Activated B cell treated with CpG ODN at 0.5 μM for 24 hours (primary cell): ENCODE measurements at regions not wholly inside any gene's neighbourhood (a gene's known extent, or its start where the extent isn't known, plus 50 kb on each side); places are given as distances from the start of the nearest gene placed in this dataset.

ENCODE experiments used
- ATAC-seq: fragments of 200-7000 bp; cut with Tn5 transposase; one replicate; pipeline ENCODE4 v1.10.0; 2021; ENCODE audit warnings: low read depth, mild to moderate bottlenecking, moderate library complexity
- CTCF ChIA-PET: fragments of 350-600 bp; sonication (Branson Sonifier 250); formaldehyde crosslinking; loops from one replicate; lab custom pipeline; 2021; ENCODE audit warnings: antibody characterized with exemption; lab: Charles Lee
- POLR2A ChIA-PET: fragments of 350-600 bp; sonication (Branson Sonifier 250); formaldehyde crosslinking; loops from one replicate; lab custom pipeline; 2021; ENCODE audit warnings: antibody characterized with exemption; lab: Charles Lee
- DNase-seq: peaks from one replicate; pipeline ENCODE4 v3.0.0; 2022
- H3K27ac Mint-ChIP-seq: one replicate; pipeline ENCODE4 v1.8.0; 2020; ENCODE audit warnings: mixed read lengths
- H3K27me3 Mint-ChIP-seq: one replicate; pipeline ENCODE4 v1.8.0; 2021; ENCODE audit warnings: mixed read lengths
- H3K36me3 Mint-ChIP-seq: one replicate; pipeline ENCODE4 v1.8.0; 2021; ENCODE audit warnings: low read depth, mixed read lengths
- H3K4me1 Mint-ChIP-seq: one replicate; pipeline ENCODE4 v1.8.0; 2021; ENCODE audit warnings: mixed read lengths
- H3K4me3 Mint-ChIP-seq: one replicate; pipeline ENCODE4 v1.8.0; 2020; ENCODE audit warnings: mild to moderate bottlenecking, mixed read lengths
- H3K9me3 Mint-ChIP-seq: one replicate; pipeline ENCODE4 v1.8.0; 2020; ENCODE audit warnings: mixed read lengths
- intact Hi-C: fragments of 100-400 bp; cut with micrococcal nuclease; formaldehyde crosslinking; loops from one replicate; pipeline ENCODE4 v1.15.1; 2024
- TF ChIP-seq, protein P1 (sequence below): fragments of 200-600 bp; IDR thresholded peaks from one replicate; pipeline ENCODE4 v1.8.0; 2022; ENCODE audit warnings: antibody characterized with exemption, mild to moderate bottlenecking

DNA sequence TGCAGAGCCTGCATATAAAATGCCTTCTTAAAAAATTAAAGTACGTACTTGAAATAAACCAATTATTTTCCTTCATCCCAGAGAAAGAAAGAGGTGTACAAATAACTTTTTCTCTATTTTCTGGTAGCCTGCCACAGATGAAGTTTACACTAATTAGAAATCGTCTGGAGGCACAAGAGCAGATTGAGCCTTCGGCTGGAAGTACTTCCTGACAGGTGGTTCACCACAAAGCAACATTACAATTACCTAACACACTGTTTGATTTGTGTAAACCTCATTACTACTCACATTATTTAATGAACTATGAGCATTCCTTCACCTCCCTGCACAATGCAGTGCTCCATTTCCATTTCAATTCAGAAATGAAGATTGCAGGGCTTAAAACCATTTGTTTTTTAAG is 856.1 kb downstream of the SI start:
- H3K4me1 Mint-ChIP-seq, result no peaks in the 10 kb centered on the region
- peaks cover 8% of the 10 kb centered on the region for H3K9me3 Mint-ChIP-seq
- TF ChIP-seq, protein P1, sequence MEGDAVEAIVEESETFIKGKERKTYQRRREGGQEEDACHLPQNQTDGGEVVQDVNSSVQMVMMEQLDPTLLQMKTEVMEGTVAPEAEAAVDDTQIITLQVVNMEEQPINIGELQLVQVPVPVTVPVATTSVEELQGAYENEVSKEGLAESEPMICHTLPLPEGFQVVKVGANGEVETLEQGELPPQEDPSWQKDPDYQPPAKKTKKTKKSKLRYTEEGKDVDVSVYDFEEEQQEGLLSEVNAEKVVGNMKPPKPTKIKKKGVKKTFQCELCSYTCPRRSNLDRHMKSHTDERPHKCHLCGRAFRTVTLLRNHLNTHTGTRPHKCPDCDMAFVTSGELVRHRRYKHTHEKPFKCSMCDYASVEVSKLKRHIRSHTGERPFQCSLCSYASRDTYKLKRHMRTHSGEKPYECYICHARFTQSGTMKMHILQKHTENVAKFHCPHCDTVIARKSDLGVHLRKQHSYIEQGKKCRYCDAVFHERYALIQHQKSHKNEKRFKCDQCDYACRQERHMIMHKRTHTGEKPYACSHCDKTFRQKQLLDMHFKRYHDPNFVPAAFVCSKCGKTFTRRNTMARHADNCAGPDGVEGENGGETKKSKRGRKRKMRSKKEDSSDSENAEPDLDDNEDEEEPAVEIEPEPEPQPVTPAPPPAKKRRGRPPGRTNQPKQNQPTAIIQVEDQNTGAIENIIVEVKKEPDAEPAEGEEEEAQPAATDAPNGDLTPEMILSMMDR, result no peak
- H3K27ac Mint-ChIP-seq, result no peak overlapping the region
- ChIA-PET POLR2A (no interaction called here), CTCF (no interaction called here)
- ATAC-seq (no peak), DNase-seq (no peak)
- H3K36me3 Mint-ChIP-seq, result no peaks in the 10 kb centered on the region
- no peak overlapping the region for H3K4me3 Mint-ChIP-seq
- intact Hi-C loops, result no loop called here
- H3K27me3 Mint-ChIP-seq, result no peaks in the 10 kb centered on the region

DNA sequence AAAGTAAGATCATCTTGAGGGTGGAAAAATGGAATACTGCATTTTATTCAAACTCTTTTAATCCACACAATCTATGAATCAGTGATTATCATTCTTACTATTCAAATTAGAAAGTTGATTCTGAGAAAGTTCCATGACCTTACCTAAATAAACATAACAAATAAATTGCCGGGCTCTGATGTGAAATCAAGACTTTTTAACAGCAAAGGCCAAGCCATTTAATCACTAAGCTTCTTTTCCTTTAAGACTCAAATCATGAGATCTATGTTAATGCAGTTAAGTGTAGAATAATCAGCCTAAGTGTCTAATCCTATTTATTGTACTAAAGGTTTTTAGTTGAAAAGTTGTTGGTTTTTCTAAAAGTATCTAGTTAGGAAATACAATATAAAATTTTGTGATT is 857.0 kb downstream of the SI start:
- Mint-ChIP-seq H3K27ac (no peak overlapping the region), H3K27me3 (no peaks in the 10 kb centered on the region), H3K4me1 (no peaks in the 10 kb centered on the region), H3K4me3 (no peak overlapping the region), H3K36me3 (no peaks in the 10 kb centered on the region), H3K9me3 (peaks cover 11% of the 10 kb centered on the region)
- no peak for ATAC-seq
- no peak for DNase-seq
- ChIA-PET POLR2A (no interaction called here), CTCF (no interaction called here)
- intact Hi-C loops, result no loop called here
- TF ChIP-seq, protein P1, result no peak

DNA sequence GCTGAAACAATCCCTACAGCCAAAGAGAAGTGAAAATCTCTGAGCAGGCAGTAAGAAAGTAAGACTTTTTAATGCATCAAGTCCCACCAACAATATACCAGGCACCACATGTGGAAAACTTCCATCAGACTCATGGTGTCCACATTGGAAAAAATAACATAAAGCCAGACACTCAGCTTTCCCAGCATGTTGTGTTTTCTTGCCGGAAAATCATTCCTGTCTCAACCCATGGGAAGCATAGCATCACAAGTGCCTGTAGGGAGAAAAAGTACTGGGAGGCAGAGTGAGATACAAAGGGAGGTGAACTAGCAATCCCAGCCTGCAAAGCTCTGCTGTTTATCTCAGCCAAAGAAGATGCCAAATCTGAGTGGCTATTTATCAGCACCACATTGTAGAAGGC is 868.9 kb downstream of the SI start:
- no peaks in the 10 kb centered on the region for H3K27me3 Mint-ChIP-seq
- no peaks in the 10 kb centered on the region for H3K9me3 Mint-ChIP-seq
- H3K4me1 Mint-ChIP-seq, result no peaks in the 10 kb centered on the region
- TF ChIP-seq, protein P1, result no peak
- no peaks in the 10 kb centered on the region for H3K36me3 Mint-ChIP-seq
- H3K27ac Mint-ChIP-seq, result no peak overlapping the region
- ChIA-PET CTCF (no interaction called here), POLR2A (no interaction called here)
- no peak overlapping the region for H3K4me3 Mint-ChIP-seq
- intact Hi-C loops, result no loop called here
- DNase-seq, result no peak
- no peak for ATAC-seq

- DNase-seq, result no peak
- POLR2A ChIA-PET, result no interaction called here
- ATAC-seq, result no peak
- no peak overlapping the region for H3K4me3 Mint-ChIP-seq
- no peaks in the 10 kb centered on the region for H3K36me3 Mint-ChIP-seq
- H3K27me3 Mint-ChIP-seq, result no peaks in the 10 kb centered on the region
- H3K27ac Mint-ChIP-seq, result no peak overlapping the region
- intact Hi-C loops, result no loop called here
- TF ChIP-seq, protein P1, result no peak
- CTCF ChIA-PET, result no interaction called here
- no peaks in the 10 kb centered on the region for H3K4me1 Mint-ChIP-seq
- H3K9me3 Mint-ChIP-seq, result no peaks in the 10 kb centered on the region
Observed at GRCh38 chr3:164208821-164209220, 869.5 kb downstream of the SI start.

DNA sequence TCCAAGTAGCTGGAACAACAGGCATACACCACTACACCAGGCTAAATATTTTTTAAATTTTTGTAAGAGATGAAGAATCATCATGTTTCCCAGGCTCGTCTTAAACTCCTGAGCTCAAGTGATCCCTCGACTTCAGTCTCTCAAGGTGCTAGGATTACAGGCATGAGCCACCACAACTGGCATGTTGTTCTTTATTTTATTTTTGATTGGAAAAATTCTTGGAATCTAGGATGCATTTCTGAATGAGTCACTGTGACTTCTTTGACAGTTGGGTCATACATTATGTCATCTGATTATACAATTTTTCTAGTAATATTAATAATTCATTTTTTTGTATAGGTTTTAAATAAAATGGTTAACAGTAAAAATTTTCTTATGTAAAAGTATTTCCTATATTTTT is 870.2 kb downstream of the SI start:
- ChIA-PET POLR2A (no interaction called here), CTCF (no interaction called here)
- Mint-ChIP-seq H3K27me3 (no peaks in the 10 kb centered on the region), H3K9me3 (peaks cover 2% of the 10 kb centered on the region), H3K36me3 (no peaks in the 10 kb centered on the region), H3K4me3 (no peak overlapping the region), H3K27ac (no peak overlapping the region), H3K4me1 (no peaks in the 10 kb centered on the region)
- TF ChIP-seq, protein P1, result no peak
- intact Hi-C loops, result no loop called here
- DNase-seq (no peak), ATAC-seq (no peak)
